ENCODE measurements at regions not wholly inside any gene's neighbourhood (a gene's known extent, or its start where the extent isn't known, plus 50 kb on each side); places are given as distances from the start of the nearest gene placed in this dataset.

DNA sequence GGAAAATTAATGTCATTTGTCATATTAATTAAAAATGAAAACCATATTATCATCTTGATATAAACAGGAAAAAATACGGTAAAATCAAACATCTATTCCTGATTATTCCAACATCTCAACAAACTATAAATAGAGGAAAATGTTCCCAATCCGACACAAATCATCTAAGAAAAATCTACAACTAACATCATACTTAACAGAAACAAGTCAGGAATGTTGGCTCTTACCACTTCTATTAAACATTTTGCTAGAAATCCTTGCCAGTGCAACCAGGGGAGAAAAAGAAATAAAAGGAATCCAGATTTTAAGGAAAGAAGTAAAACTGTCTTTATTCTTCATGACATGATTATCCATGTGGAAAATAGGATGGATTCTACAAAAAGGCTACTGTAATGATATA is 77.0 kb upstream of the IRF2BP2 start:
- no peak for TF ChIP-seq POLR2AphosphoS5 (IDR thresholded peaks at IDR 0.05; ENCODE audit: low read depth, low read length)
- TF ChIP-seq POLR2A (IDR thresholded peaks at IDR 0.05; ENCODE audit: low read depth, low read length): no peak
